ENCODE measurements at regions not wholly inside any gene's neighbourhood (a gene's known extent, or its start where the extent isn't known, plus 50 kb on each side); places are given as distances from the start of the nearest gene placed in this dataset.

- no peaks in the 10 kb centered on the region for H3K27me3 ChIP-seq (ENCODE audit: control insufficient read depth, insufficient read depth, low read length, poor library complexity, severe bottlenecking)
- no peak overlapping the region for H3K27ac ChIP-seq (ENCODE audit: insufficient read depth, low read depth, low read length, poor library complexity, severe bottlenecking)
- peaks cover 4% of the 10 kb centered on the region for H3K9me3 ChIP-seq (ENCODE audit: control insufficient read depth, low read length)
- no peaks in the 10 kb centered on the region for H3K36me3 ChIP-seq (ENCODE audit: control insufficient read depth, insufficient read depth, low read length)
- no peak overlapping the region for H3K4me3 ChIP-seq (ENCODE audit: insufficient read depth, low read depth, low read length)
- H3K4me1 ChIP-seq (ENCODE audit: control insufficient read depth, insufficient read depth, low read length), result no peaks in the 10 kb centered on the region
Measured at GRCh38 chr3:95612611-95613010, 1201.8 kb upstream of the EPHA6 start.

- Histone ChIP-seq H3K27ac (ENCODE audit: insufficient read depth, low read depth, low read length, poor library complexity, severe bottlenecking) (no peak overlapping the region), H3K27me3 (ENCODE audit: control insufficient read depth, insufficient read depth, low read length, poor library complexity, severe bottlenecking) (no peaks in the 10 kb centered on the region), H3K36me3 (ENCODE audit: control insufficient read depth, insufficient read depth, low read length) (no peaks in the 10 kb centered on the region), H3K4me3 (ENCODE audit: insufficient read depth, low read depth, low read length) (no peak overlapping the region), H3K4me1 (ENCODE audit: control insufficient read depth, insufficient read depth, low read length) (no peaks in the 10 kb centered on the region), H3K9me3 (ENCODE audit: control insufficient read depth, low read length) (no peaks in the 10 kb centered on the region)
- WGBS, 2 experiments, result 83% methylated on average over 1 of the region's 1 CpG; no CpG with 5 or more reads in 1 of the 2 experiments
Measured at GRCh38 chr3:95613993-95614392, 1200.4 kb upstream of the EPHA6 start.

GRCh38 chr3:95615592-95616310 lies 1198.6 kb upstream of the EPHA6 start:
- Histone ChIP-seq H3K36me3 (ENCODE audit: control insufficient read depth, insufficient read depth, low read length) (no peaks in the 10 kb centered on the region), H3K27me3 (ENCODE audit: control insufficient read depth, insufficient read depth, low read length, poor library complexity, severe bottlenecking) (no peaks in the 10 kb centered on the region), H3K9me3 (ENCODE audit: control insufficient read depth, low read length) (no peaks in the 10 kb centered on the region), H3K4me3 (ENCODE audit: insufficient read depth, low read depth, low read length) (no peak overlapping the region), H3K4me1 (ENCODE audit: control insufficient read depth, insufficient read depth, low read length) (no peaks in the 10 kb centered on the region), H3K27ac (ENCODE audit: insufficient read depth, low read depth, low read length, poor library complexity, severe bottlenecking) (no peak overlapping the region)
- WGBS, 2 experiments, result 97 to 99% methylated on average over 4 of the region's 4 CpGs

GRCh38 chr3:95626107-95626506 lies 1188.3 kb upstream of the EPHA6 start:
- 98 to 100% methylated on average over 3 of the region's 3 CpGs for WGBS, 2 experiments
- H3K36me3 ChIP-seq (ENCODE audit: control insufficient read depth, insufficient read depth, low read length), result no peaks in the 10 kb centered on the region
- no peaks in the 10 kb centered on the region for H3K27me3 ChIP-seq (ENCODE audit: control insufficient read depth, insufficient read depth, low read length, poor library complexity, severe bottlenecking)
- peaks cover 8% of the 10 kb centered on the region for H3K4me1 ChIP-seq (ENCODE audit: control insufficient read depth, insufficient read depth, low read length)
- H3K27ac ChIP-seq (ENCODE audit: insufficient read depth, low read depth, low read length, poor library complexity, severe bottlenecking), result no peak overlapping the region
- H3K9me3 ChIP-seq (ENCODE audit: control insufficient read depth, low read length), result no peaks in the 10 kb centered on the region
- H3K4me3 ChIP-seq (ENCODE audit: insufficient read depth, low read depth, low read length), result no peak overlapping the region

- no peak overlapping the region for H3K27ac ChIP-seq (ENCODE audit: insufficient read depth, low read depth, low read length, poor library complexity, severe bottlenecking)
- H3K4me1 ChIP-seq (ENCODE audit: control insufficient read depth, insufficient read depth, low read length), result peaks cover 8% of the 10 kb centered on the region
- no peak overlapping the region for H3K4me3 ChIP-seq (ENCODE audit: insufficient read depth, low read depth, low read length)
- H3K9me3 ChIP-seq (ENCODE audit: control insufficient read depth, low read length), result no peaks in the 10 kb centered on the region
- 84 to 88% methylated on average over 3 to 4 of the region's 4 CpGs for WGBS, 2 experiments
- H3K36me3 ChIP-seq (ENCODE audit: control insufficient read depth, insufficient read depth, low read length), result no peaks in the 10 kb centered on the region
- no peaks in the 10 kb centered on the region for H3K27me3 ChIP-seq (ENCODE audit: control insufficient read depth, insufficient read depth, low read length, poor library complexity, severe bottlenecking)
Measured at GRCh38 chr3:95627293-95627692, 1187.1 kb upstream of the EPHA6 start.

GRCh38 chr3:95627697-95628096 lies 1186.7 kb upstream of the EPHA6 start:
- peaks cover 8% of the 10 kb centered on the region for H3K4me1 ChIP-seq (ENCODE audit: control insufficient read depth, insufficient read depth, low read length)
- 98% methylated on average over 2 of the region's 2 CpGs for WGBS, 2 experiments
- H3K36me3 ChIP-seq (ENCODE audit: control insufficient read depth, insufficient read depth, low read length), result no peaks in the 10 kb centered on the region
- no peak overlapping the region for H3K4me3 ChIP-seq (ENCODE audit: insufficient read depth, low read depth, low read length)
- no peaks in the 10 kb centered on the region for H3K9me3 ChIP-seq (ENCODE audit: control insufficient read depth, low read length)
- no peaks in the 10 kb centered on the region for H3K27me3 ChIP-seq (ENCODE audit: control insufficient read depth, insufficient read depth, low read length, poor library complexity, severe bottlenecking)
- no peak overlapping the region for H3K27ac ChIP-seq (ENCODE audit: insufficient read depth, low read depth, low read length, poor library complexity, severe bottlenecking)

- Histone ChIP-seq H3K4me3 (ENCODE audit: insufficient read depth, low read depth, low read length) (no peak overlapping the region), H3K27ac (ENCODE audit: insufficient read depth, low read depth, low read length, poor library complexity, severe bottlenecking) (no peak overlapping the region), H3K36me3 (ENCODE audit: control insufficient read depth, insufficient read depth, low read length) (no peaks in the 10 kb centered on the region), H3K27me3 (ENCODE audit: control insufficient read depth, insufficient read depth, low read length, poor library complexity, severe bottlenecking) (no peaks in the 10 kb centered on the region), H3K9me3 (ENCODE audit: control insufficient read depth, low read length) (no peaks in the 10 kb centered on the region), H3K4me1 (ENCODE audit: control insufficient read depth, insufficient read depth, low read length) (peaks cover 8% of the 10 kb centered on the region)
- 53 to 60% methylated on average over 1 of the region's 1 CpG for WGBS, 2 experiments
Measured at GRCh38 chr3:95629802-95630201, 1184.6 kb upstream of the EPHA6 start.

- no peaks in the 10 kb centered on the region for H3K4me1 ChIP-seq (ENCODE audit: control insufficient read depth, insufficient read depth, low read length)
- WGBS, 2 experiments, result 91 to 94% methylated on average over 6 of the region's 6 CpGs
Measured at GRCh38 chr3:95645291-95645690, 1169.1 kb upstream of the EPHA6 start.

GRCh38 chr3:95654570-95655362 lies 1159.6 kb upstream of the EPHA6 start:
- no peaks in the 10 kb centered on the region for H3K27me3 ChIP-seq (ENCODE audit: control insufficient read depth, insufficient read depth, low read length, poor library complexity, severe bottlenecking)
- H3K36me3 ChIP-seq (ENCODE audit: control insufficient read depth, insufficient read depth, low read length), result no peaks in the 10 kb centered on the region
- no peaks in the 10 kb centered on the region for H3K9me3 ChIP-seq (ENCODE audit: control insufficient read depth, low read length)
- H3K4me3 ChIP-seq (ENCODE audit: insufficient read depth, low read depth, low read length), result no peak overlapping the region
- H3K27ac ChIP-seq (ENCODE audit: insufficient read depth, low read depth, low read length, poor library complexity, severe bottlenecking), result no peak overlapping the region
- WGBS, 2 experiments, result 89 to 95% methylated on average over 13 of the region's 13 CpGs
- H3K4me1 ChIP-seq (ENCODE audit: control insufficient read depth, insufficient read depth, low read length), result no peaks in the 10 kb centered on the region

More at GRCh38 chr3:95645291-95645690, 1169.1 kb upstream of the EPHA6 start:
- H3K9me3 ChIP-seq (ENCODE audit: control insufficient read depth, low read length), result no peaks in the 10 kb centered on the region
- H3K4me3 ChIP-seq (ENCODE audit: insufficient read depth, low read depth, low read length), result no peak overlapping the region
- H3K27me3 ChIP-seq (ENCODE audit: control insufficient read depth, insufficient read depth, low read length, poor library complexity, severe bottlenecking), result no peaks in the 10 kb centered on the region
- no peaks in the 10 kb centered on the region for H3K36me3 ChIP-seq (ENCODE audit: control insufficient read depth, insufficient read depth, low read length)
- no peak overlapping the region for H3K27ac ChIP-seq (ENCODE audit: insufficient read depth, low read depth, low read length, poor library complexity, severe bottlenecking)

- H3K4me3 ChIP-seq (ENCODE audit: insufficient read depth, low read depth, low read length), result no peak overlapping the region
- H3K27me3 ChIP-seq (ENCODE audit: control insufficient read depth, insufficient read depth, low read length, poor library complexity, severe bottlenecking), result no peaks in the 10 kb centered on the region
- H3K9me3 ChIP-seq (ENCODE audit: control insufficient read depth, low read length), result no peaks in the 10 kb centered on the region
- WGBS, 2 experiments, result 93 to 97% methylated on average over 11 to 12 of the region's 12 CpGs
- H3K4me1 ChIP-seq (ENCODE audit: control insufficient read depth, insufficient read depth, low read length), result no peaks in the 10 kb centered on the region
- no peaks in the 10 kb centered on the region for H3K36me3 ChIP-seq (ENCODE audit: control insufficient read depth, insufficient read depth, low read length)
- H3K27ac ChIP-seq (ENCODE audit: insufficient read depth, low read depth, low read length, poor library complexity, severe bottlenecking), result no peak overlapping the region
Measured at GRCh38 chr3:95655363-95655986, 1158.9 kb upstream of the EPHA6 start.

Data from ectodermal cell (in vitro differentiated cells).